ENCODE measurements at regions not wholly inside any gene's neighbourhood (a gene's known extent, or its start where the extent isn't known, plus 50 kb on each side); places are given as distances from the start of the nearest gene placed in this dataset.
"Not testable (repeated sequence)": the region's sequence is repeated elsewhere in the genome, so short reads cannot be mapped to it uniquely, and the experiment has no call there.

DNA sequence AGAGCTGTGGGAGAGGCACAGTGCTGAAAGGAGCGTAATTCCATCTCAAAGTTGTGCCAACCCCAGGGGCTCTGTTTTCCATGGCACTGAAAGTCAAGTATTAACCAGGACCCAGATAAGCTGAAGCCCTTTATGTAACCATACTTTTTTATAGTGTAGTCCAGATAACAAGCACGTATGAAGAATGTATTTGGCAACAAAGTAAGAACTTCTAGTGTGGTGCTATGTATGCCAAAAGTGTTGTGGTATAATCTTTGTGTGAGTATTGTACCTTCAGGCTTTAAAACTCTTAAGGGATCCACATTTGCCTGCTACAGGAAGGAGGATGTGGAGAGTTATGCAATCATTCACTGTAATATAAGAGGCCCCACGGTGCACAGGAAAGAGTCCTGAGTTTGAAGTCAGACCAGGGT is 129.4 kb downstream of the IBTK start:
- DNase-seq (ENCODE audit: low read depth): no peak

GRCh38 chr6:82114748-82115147 is 132.8 kb downstream of the IBTK start:
- DNase-seq (ENCODE audit: low read depth): no peak

GRCh38 chr6:82113231-82113630 is 134.3 kb downstream of the IBTK start:
- DNase-seq (ENCODE audit: low read depth): no peak

- DNase-seq (ENCODE audit: low read depth): no peak
Measured at GRCh38 chr6:82111818-82112217, 135.7 kb downstream of the IBTK start.

DNA sequence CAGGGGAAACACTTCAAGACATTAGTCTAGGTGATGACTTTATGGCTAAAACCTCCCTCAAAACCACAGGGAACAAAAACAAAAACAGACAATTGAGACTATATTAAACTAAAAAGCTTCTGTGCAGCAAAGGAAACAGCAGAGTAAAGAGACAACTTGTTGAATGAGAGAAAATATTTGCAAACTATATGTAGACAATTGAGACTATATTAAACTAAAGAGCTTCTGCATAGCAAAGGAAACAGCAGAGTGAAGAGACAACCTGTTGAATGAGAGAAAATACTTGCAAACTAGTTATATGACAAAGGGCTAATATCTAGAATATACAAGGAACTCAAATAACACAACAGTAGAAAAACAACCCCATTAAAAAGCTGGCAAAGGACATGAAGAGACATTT is 136.4 kb downstream of the IBTK start:
- DNase-seq (ENCODE audit: low read depth): no peak

DNA sequence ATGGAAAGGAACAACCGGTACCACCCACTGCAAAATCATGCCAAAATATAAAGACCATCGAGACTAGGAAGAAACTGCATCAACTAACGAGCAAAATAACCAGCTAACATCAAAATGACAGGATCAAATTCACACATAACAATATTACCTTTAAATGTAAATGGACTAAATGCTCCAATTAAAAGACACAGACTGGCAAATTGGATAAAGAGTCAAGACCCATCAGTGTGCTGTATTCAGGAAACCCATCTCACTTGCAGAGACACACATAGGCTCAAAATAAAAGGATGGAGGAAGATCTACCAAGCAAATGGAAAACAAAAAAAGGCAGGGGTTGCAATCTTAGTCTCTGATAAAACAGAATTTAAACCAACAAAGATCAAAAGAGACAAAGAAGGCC is 144.4 kb downstream of the IBTK start:
- DNase-seq (ENCODE audit: low read depth): not testable (repeated sequence)

DNA sequence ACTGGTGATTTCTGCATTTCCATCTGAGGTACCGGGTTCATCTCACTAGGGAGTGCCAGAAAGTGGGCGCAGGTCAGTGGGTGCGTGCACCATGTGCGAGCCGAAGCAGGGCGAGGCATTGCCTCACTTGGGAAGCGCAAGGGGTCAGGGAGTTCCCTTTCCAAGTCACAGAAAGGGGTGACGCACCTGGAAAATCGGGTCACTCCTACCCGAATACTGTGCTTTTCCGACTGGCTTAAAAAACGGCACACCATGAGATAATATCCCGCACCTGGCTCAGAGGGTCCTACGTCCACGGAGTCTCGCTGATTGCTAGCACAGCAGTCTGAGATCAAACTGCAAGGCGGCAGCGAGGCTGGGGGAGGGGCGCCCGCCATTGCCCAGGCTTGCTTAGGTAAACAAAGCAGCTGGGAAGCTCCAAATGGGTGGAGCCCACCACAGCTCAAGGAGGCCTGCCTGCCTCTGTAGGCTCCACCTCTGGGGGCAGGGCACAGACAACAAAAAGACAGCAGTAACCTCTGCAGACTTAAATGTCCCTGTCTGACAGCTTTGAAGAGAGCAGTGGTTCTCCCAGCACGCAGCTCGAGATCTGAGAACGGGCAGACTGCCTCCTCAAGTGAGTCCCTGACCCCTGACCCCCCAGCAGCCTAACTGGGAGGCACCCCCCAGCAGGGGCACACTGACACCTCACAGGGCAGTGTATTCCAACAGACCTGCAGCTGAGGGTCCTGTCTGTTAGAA is 146.0 kb downstream of the IBTK start:
- not testable (repeated sequence) for DNase-seq (ENCODE audit: low read depth)

- DNase-seq (ENCODE audit: low read depth): not testable (repeated sequence)
Measured at GRCh38 chr6:82100763-82101162, 146.8 kb downstream of the IBTK start.

DNA sequence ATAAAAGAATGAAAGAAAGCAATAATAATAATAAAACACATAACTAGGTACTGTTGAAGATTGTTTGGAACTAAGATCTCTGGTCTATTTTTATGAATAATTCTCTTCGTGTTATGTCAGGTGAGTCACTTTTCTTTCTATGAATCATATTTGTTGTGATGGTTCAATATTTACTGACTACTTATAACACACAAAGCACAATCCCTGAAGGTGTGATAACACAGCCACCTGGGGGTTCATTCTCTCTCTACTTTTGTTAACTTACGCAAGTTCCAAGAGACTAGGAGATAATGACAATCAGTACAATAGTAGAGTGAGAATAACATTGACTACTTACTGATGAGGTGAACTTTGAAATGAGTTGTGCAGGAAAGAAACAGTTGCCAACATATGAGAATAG is 149.9 kb downstream of the IBTK start:
- no peak for DNase-seq (ENCODE audit: low read depth)

- no peak for DNase-seq (ENCODE audit: low read depth)
Measured at GRCh38 chr6:82095091-82095490, 152.5 kb downstream of the IBTK start.

DNA sequence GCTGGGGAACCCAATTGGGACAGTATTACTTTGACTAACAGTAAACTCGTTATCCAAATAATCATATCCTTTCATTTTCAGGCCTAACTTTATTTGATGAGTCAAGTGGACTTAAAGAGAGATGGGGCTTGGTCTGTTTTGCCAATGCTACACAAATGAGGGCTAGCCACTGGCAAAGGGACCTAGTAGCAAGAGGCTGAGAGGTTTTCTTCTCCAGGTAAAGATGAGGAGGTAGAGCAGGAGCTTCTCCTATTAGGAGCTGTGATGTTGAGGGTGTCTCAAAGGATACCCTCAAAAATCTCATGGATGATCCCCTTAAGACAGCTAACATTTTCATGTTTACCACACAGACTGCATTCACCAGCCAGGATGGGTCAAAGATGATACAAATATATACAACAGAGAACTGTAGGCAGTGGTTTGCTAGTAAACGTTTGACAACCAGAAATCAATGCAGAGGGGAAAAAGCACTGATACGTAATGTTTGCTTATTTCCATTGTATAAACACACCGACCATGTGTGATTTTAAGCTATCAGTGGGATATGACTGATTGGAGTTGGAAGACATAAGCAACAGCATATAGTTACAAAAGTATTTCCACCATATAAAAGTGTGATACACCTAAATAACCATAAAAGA is 153.3 kb downstream of the IBTK start:
- DNase-seq (ENCODE audit: low read depth): no peak

- DNase-seq (ENCODE audit: low read depth): no peak
Measured at GRCh38 chr6:82088978-82089771, 158.4 kb downstream of the IBTK start.

GRCh38 chr6:82086944-82087343 is 160.6 kb downstream of the IBTK start:
- DNase-seq (ENCODE audit: low read depth): no peak

DNA sequence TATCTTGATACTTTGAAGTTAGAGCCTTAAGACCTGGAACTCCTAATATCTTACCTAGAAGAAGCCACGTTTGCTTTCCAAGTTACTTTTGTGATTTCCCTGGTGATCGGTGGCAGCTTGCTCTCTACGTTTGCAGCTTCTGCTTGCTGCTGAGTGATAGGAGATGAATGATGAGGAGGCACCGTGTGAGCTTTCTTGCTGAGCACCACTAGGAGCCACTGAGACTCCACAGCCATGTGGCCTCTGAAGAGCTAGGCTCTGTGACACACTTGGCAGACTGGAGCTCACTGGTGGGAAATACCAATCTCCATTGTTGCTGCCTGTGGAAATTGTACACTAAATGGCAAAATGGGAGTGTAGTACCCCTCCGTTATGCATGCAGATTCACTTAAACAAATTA is 161.8 kb downstream of the IBTK start:
- no peak for DNase-seq (ENCODE audit: low read depth)

DNA sequence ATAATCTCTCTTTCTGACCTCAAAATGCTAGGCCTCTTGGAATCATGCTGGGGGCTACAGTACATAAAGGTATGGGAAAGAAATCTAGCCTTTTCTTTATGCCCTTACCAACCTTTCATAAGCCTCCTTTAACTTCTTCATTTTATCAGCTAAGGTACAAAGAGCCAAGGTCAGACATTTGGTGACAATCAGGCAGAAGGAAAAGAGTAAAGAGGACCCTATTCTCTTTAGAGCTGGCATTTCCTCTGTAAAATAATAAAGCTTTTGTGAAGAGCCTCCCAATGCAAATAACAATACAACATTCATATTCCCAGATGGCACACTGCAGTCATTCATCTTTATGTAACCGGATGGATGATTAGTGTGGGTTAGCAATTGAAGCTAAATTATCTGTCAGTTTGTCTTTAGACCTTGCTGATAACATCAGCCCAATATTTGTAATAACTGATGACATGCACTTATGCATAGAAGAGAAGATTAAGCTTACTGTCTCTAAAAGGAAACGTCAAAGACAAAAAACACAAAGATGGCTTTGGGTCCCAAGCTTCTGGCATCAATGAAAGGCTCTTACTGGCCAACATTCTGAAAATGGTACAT is 163.1 kb downstream of the IBTK start:
- no peak for DNase-seq (ENCODE audit: low read depth)

GRCh38 chr6:82083646-82084045 is 163.9 kb downstream of the IBTK start:
- no peak for DNase-seq (ENCODE audit: low read depth)

- DNase-seq (ENCODE audit: low read depth): no peak
Measured at GRCh38 chr6:82080767-82081166, 166.8 kb downstream of the IBTK start.

- no peak for DNase-seq (ENCODE audit: low read depth)
Measured at GRCh38 chr6:82078286-82078908, 169.1 kb downstream of the IBTK start.

GRCh38 chr6:82076916-82077315 is 170.6 kb downstream of the IBTK start:
- DNase-seq (ENCODE audit: low read depth): peak; percentile 63

DNA sequence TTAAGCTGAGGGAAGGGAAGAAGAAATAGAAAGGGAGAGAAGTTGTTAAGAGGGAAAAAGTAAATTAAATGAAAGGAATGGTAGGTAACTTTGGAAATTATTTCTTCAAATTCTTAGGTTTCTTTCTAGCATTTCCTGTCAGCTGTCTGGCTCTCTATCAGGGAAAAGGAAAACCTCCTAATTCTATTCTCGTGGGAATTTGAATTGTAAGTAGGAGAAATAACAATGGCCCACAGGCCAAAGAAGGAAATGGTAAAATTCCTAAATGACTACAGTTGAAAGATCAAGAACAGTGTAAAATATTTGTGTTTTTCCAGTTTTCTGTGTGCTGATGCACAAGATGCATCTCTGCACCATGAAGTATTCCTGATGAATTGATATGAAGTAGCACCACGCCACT is 173.0 kb downstream of the IBTK start:
- DNase-seq (ENCODE audit: low read depth): no peak

- no peak for DNase-seq (ENCODE audit: low read depth)
Measured at GRCh38 chr6:82073484-82073883, 174.1 kb downstream of the IBTK start.

DNA sequence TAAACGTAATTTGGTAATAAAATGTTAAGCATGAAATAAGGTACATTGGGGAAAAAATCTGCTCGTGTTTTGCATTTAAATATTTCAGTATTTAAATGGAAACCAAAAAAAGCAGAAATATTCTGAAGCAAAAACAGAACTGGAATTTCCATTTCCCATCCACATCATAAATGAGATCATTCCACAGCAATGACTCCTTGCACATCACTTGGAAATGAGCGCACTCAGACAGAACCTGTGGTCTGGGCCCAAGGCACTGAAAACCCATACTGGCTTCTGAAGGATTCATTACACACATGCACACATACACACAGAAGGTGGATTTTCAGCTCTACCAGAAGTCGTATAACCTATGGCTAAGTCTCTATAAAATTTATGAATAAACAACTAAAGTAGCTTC is 174.8 kb downstream of the IBTK start:
- peak; percentile 62 for DNase-seq (ENCODE audit: low read depth)
